Pancreas (tissue), 10 donors: ENCODE measurements at regions not wholly inside any gene's neighbourhood (a gene's known extent, or its start where the extent isn't known, plus 50 kb on each side); places are given as distances from the start of the nearest gene placed in this dataset.
A peak's percentile ranks its signal among the peaks of the same experiment; 100 is the strongest.

Experiments used
- ATAC-seq, 4 donors: fragments of 200-7000 bp; cut with Tn5 transposase; one replicate each; pipeline versions ENCODE4 v1.8.0 to v1.9.1; 2020; ENCODE audit warnings: mild to moderate bottlenecking in 4 of 4, moderate library complexity in 4 of 4
- DNase-seq, 6 donors: peaks; one replicate each; pipeline ENCODE4 v3.0.0-alpha.2; 2020
- FAIRE-seq: peaks from 2 replicates; lab custom pipeline; 2012; peaks lifted over from hg19 to GRCh38; lab: Jason Lieb, UNC
- H3K27ac ChIP-seq, 4 donors: fragments of 200-600 bp; sonication (generic); 1 replicate in 3 of 4; 2 replicates in 1 of 4; pipeline versions ENCODE4 v1.5.0 to v1.8.0; 2020
- H3K27me3 ChIP-seq, 4 donors: fragments of 200-600 bp; one replicate each; pipeline ENCODE4 v1.8.0; 2021
- H3K36me3 ChIP-seq, 3 donors: fragments of 200-600 bp; sonication (generic) in 1 of 3; one replicate each; pipeline versions ENCODE4 v1.5.0 to v1.8.0; 2020 to 2021
- H3K4me1 ChIP-seq, 3 donors: fragments of 200-600 bp; one replicate each; pipeline ENCODE4 v1.8.0; 2021
- H3K4me3 ChIP-seq, 4 donors: fragments of 200-600 bp; sonication (generic) in 2 of 4; one replicate each; pipeline versions ENCODE4 v1.5.0 to v1.8.0; 2020 to 2021
- H3K9me3 ChIP-seq, 4 donors: fragments of 200-600 bp; one replicate each; pipeline ENCODE4 v1.8.0; 2021
- CTCF ChIP-seq, 4 donors: fragments of 200-600 bp; sonication (generic) in 3 of 4; IDR thresholded peaks; one replicate each; pipeline versions ENCODE4 v1.5.0 to v1.8.0; 2021; ENCODE audit warnings: antibody characterized with exemption in 4 of 4
- WGBS, 2 donors: extraction: QIAGEN DNeasy Blood & Tissue Kit; methylation state at CpG; one replicate each; pipeline ENCODE4 v1.1.7; 2013; 5-methylcytosine and 5-hydroxymethylcytosine counted together
- intact Hi-C, 3 donors: fragments of 100-400 bp; cut with DNase I; formaldehyde crosslinking; loops; one replicate each; pipeline versions ENCODE4 v1.11.1 to v1.14.2; 2022
- donor health status: healthy with polysubstance abuse.
- donor health status: DM: no; HTN: no; CAD: no; lungs with moderate emphysema.
- donor health status: DM: no; HTN: no; CAD: no.
- donor health status: control.
- donor health status: control.
- donor health status: Bipolar disorder and iron deficiency.
- donor health status: DM: yes; HTN: yes; CAD: no.
- donor health status: DM: no; HTN: no; CAD: no.
- donor health status: DM: no; HTN: no; CAD: no.
- donor health status: DM: yes; HTN: yes; CAD: no.

GRCh38 chr1:194447636-194448035 is 1261.2 kb upstream of the B3GALT2 start:
- Histone ChIP-seq H3K27ac (no peak overlapping the region), H3K4me1 (no peaks in the 10 kb centered on the region), H3K36me3 (no peaks in the 10 kb centered on the region), H3K4me3 (no peak overlapping the region), H3K9me3 (no peaks in the 10 kb centered on the region), H3K27me3 (no peaks in the 10 kb centered on the region)
- no peak for TF ChIP-seq CTCF (IDR thresholded peaks at IDR 0.05)
- DNase-seq (no peak), ATAC-seq (no peak), FAIRE-seq (no peak)
- intact Hi-C loops: no loop called here
- WGBS, 2 donors: 23 to 33% methylated on average over 2 of the region's 2 CpGs

GRCh38 chr1:194445244-194445643 is 1258.8 kb upstream of the B3GALT2 start:
- no peak overlapping the region for H3K4me3 ChIP-seq
- intact Hi-C loops: no loop called here
- TF ChIP-seq CTCF (IDR thresholded peaks at IDR 0.05): no peak
- H3K4me1 ChIP-seq: no peaks in the 10 kb centered on the region
- H3K36me3 ChIP-seq: no peaks in the 10 kb centered on the region
- DNase-seq: no peak
- no peak for ATAC-seq
- WGBS, 2 donors: 32 to 33% methylated on average over 2 of the region's 2 CpGs
- FAIRE-seq: no peak
- H3K27me3 ChIP-seq: no peaks in the 10 kb centered on the region
- H3K27ac ChIP-seq: no peak overlapping the region
- H3K9me3 ChIP-seq: no peaks in the 10 kb centered on the region

GRCh38 chr1:194442901-194443575 is 1256.6 kb upstream of the B3GALT2 start:
- TF ChIP-seq CTCF (IDR thresholded peaks at IDR 0.05): no peak
- WGBS, 2 donors: 65 to 74% methylated on average over 9 of the region's 9 CpGs
- Histone ChIP-seq H3K36me3 (no peaks in the 10 kb centered on the region), H3K27ac (no peak overlapping the region), H3K4me3 (no peak overlapping the region), H3K27me3 (no peaks in the 10 kb centered on the region), H3K4me1 (no peaks in the 10 kb centered on the region), H3K9me3 (no peaks in the 10 kb centered on the region)
- ATAC-seq (no peak), DNase-seq (no peak), FAIRE-seq (no peak)
- intact Hi-C loops: no loop called here

- H3K4me3 ChIP-seq: no peak overlapping the region
- H3K27ac ChIP-seq: no peak overlapping the region
- intact Hi-C loops: no loop called here
- no peaks in the 10 kb centered on the region for H3K36me3 ChIP-seq
- 39 to 58% methylated on average over 2 of the region's 2 CpGs for WGBS, 2 donors
- FAIRE-seq (no peak), DNase-seq (no peak), ATAC-seq (no peak)
- no peaks in the 10 kb centered on the region for H3K27me3 ChIP-seq
- no peak for TF ChIP-seq CTCF (IDR thresholded peaks at IDR 0.05)
- no peaks in the 10 kb centered on the region for H3K9me3 ChIP-seq
- no peaks in the 10 kb centered on the region for H3K4me1 ChIP-seq
Measured at GRCh38 chr1:194437135-194437534, 1250.7 kb upstream of the B3GALT2 start.

GRCh38 chr1:194431121-194431520 is 1244.7 kb upstream of the B3GALT2 start:
- Histone ChIP-seq H3K9me3 (no peaks in the 10 kb centered on the region), H3K4me3 (no peak overlapping the region), H3K36me3 (no peaks in the 10 kb centered on the region), H3K27ac (no peak overlapping the region), H3K27me3 (no peaks in the 10 kb centered on the region), H3K4me1 (no peaks in the 10 kb centered on the region)
- peak in 1 of 6 donors; percentile 50 for DNase-seq
- intact Hi-C loops: no loop called here
- no peak for FAIRE-seq
- TF ChIP-seq CTCF (IDR thresholded peaks at IDR 0.05): no peak
- WGBS, 2 donors: 75 to 84% methylated on average over 21 of the region's 21 CpGs
- no peak for ATAC-seq
